ENCODE measurements at regions not wholly inside any gene's neighbourhood (a gene's known extent, or its start where the extent isn't known, plus 50 kb on each side); places are given as distances from the start of the nearest gene placed in this dataset.

DNA sequence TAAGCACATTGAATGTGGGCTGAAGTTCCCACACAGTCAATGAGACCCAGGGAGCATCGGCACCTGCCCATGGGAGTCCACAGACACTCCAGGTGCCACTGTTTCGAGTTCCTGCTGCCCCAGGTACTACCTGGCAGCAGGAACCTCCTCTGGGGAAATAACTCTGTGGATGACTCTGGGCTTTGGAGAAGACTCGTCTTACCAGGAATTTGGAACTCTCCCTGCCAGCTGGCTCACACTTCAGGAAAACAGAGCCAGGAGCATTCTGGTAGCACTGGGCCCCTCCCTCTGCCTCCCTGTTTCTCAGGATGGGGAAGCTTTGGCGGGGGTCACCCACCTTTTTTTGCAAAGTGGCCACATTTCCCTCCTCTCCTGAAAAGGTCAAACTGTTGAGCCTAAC is 69.5 kb upstream of the MC3R start:
- no peaks in the 10 kb centered on the region for H3K27me3 ChIP-seq (ENCODE audit: control insufficient read depth, extremely low read depth, insufficient read depth, low read length)
- no peak overlapping the region for H3K4me3 ChIP-seq (ENCODE audit: control insufficient read depth in 2 of 3, extremely low read depth in 1 of 3, insufficient read depth in 2 of 3, low read depth in 1 of 3, low read length in 3 of 3)
- no peaks in the 10 kb centered on the region for H3K36me3 ChIP-seq (ENCODE audit: control insufficient read depth in 2 of 2, extremely low read depth in 1 of 2, insufficient read depth in 2 of 2, low read length in 2 of 2)
- H4K20me1 ChIP-seq (ENCODE audit: control insufficient read depth, extremely low read depth, insufficient read depth, low read length): no peaks in the 10 kb centered on the region
- no peaks in the 10 kb centered on the region for H3K9me3 ChIP-seq (ENCODE audit: control insufficient read depth, low read depth, low read length)
- no peak overlapping the region for H3K9ac ChIP-seq (ENCODE audit: control insufficient read depth, extremely low read depth, insufficient read depth, low read length)
- no peak for DNase-seq (ENCODE audit: low read depth, low spot score)
- FAIRE-seq: no peak
- H3K4me1 ChIP-seq (ENCODE audit: control insufficient read depth, extremely low read depth, insufficient read depth, low read length): no peaks in the 10 kb centered on the region
- dilution Hi-C loops (cut with MboI; ENCODE audit: extremely low pct_ligation_motif_present, low sequenced_read_pairs): no loop called here
- H3K9me1 ChIP-seq (ENCODE audit: control insufficient read depth, extremely low read depth, insufficient read depth, low read length): no peaks in the 10 kb centered on the region
- no peak for TF ChIP-seq EZH2 (IDR thresholded peaks at IDR 0.05; ENCODE audit: low read length)
- no peak for TF ChIP-seq CTCF (optimal IDR thresholded peaks at IDR 0.05 in 1 of 3, IDR thresholded peaks at IDR 0.05 in 1 of 3, conservative IDR thresholded peaks at IDR 0.05 in 1 of 3; ENCODE audit: extremely low read depth in 1 of 3, insufficient read depth in 2 of 3, low read length in 3 of 3)
- H3K79me2 ChIP-seq (ENCODE audit: control insufficient read depth, insufficient read depth, low read length): no peaks in the 10 kb centered on the region
- H2AFZ ChIP-seq (ENCODE audit: control insufficient read depth, low read length): no peak overlapping the region
- no peak overlapping the region for H3K27ac ChIP-seq (ENCODE audit: control insufficient read depth, insufficient read depth, low read length)
- no peak overlapping the region for H3K4me2 ChIP-seq (ENCODE audit: control insufficient read depth, extremely low read depth, insufficient read depth, low read depth, low read length)

GRCh38 chr20:56181583-56181982 is 66.9 kb upstream of the MC3R start:
- FAIRE-seq: no peak

More at GRCh38 chr20:56181583-56181982, 66.9 kb upstream of the MC3R start:
- no peaks in the 10 kb centered on the region for H4K20me1 ChIP-seq (ENCODE audit: control insufficient read depth, extremely low read depth, insufficient read depth, low read length)
- no peaks in the 10 kb centered on the region for H3K27me3 ChIP-seq (ENCODE audit: control insufficient read depth, extremely low read depth, insufficient read depth, low read length)
- H3K27ac ChIP-seq (ENCODE audit: control insufficient read depth, insufficient read depth, low read length): no peak overlapping the region
- no peak overlapping the region for H3K9ac ChIP-seq (ENCODE audit: control insufficient read depth, extremely low read depth, insufficient read depth, low read length)
- H3K4me2 ChIP-seq (ENCODE audit: control insufficient read depth, extremely low read depth, insufficient read depth, low read depth, low read length): no peak overlapping the region
- no peak overlapping the region for H2AFZ ChIP-seq (ENCODE audit: control insufficient read depth, low read length)
- no peaks in the 10 kb centered on the region for H3K4me1 ChIP-seq (ENCODE audit: control insufficient read depth, extremely low read depth, insufficient read depth, low read length)
- no peaks in the 10 kb centered on the region for H3K9me3 ChIP-seq (ENCODE audit: control insufficient read depth, low read depth, low read length)
- DNase-seq (ENCODE audit: low read depth, low spot score): no peak
- dilution Hi-C loops (cut with MboI; ENCODE audit: extremely low pct_ligation_motif_present, low sequenced_read_pairs): no loop called here
- H3K79me2 ChIP-seq (ENCODE audit: control insufficient read depth, insufficient read depth, low read length): no peaks in the 10 kb centered on the region
- no peak overlapping the region for H3K4me3 ChIP-seq (ENCODE audit: control insufficient read depth in 2 of 3, extremely low read depth in 1 of 3, insufficient read depth in 2 of 3, low read depth in 1 of 3, low read length in 3 of 3)
- TF ChIP-seq CTCF (optimal IDR thresholded peaks at IDR 0.05 in 1 of 3, IDR thresholded peaks at IDR 0.05 in 1 of 3, conservative IDR thresholded peaks at IDR 0.05 in 1 of 3; ENCODE audit: extremely low read depth in 1 of 3, insufficient read depth in 2 of 3, low read length in 3 of 3): peak; percentile 19 to 42 (median 23)
- no peak for TF ChIP-seq EZH2 (IDR thresholded peaks at IDR 0.05; ENCODE audit: low read length)
- no peaks in the 10 kb centered on the region for H3K9me1 ChIP-seq (ENCODE audit: control insufficient read depth, extremely low read depth, insufficient read depth, low read length)
- H3K36me3 ChIP-seq (ENCODE audit: control insufficient read depth in 2 of 2, extremely low read depth in 1 of 2, insufficient read depth in 2 of 2, low read length in 2 of 2): no peaks in the 10 kb centered on the region
